OCI-LY3 (cell line): ENCODE measurements at regions not wholly inside any gene's neighbourhood (a gene's known extent, or its start where the extent isn't known, plus 50 kb on each side); places are given as distances from the start of the nearest gene placed in this dataset.

Experiments used
- EZH2phosphoT487 ChIP-seq: fragments of 200-600 bp; shearing (Covaris generic); IDR thresholded peaks from 2 replicates; pipeline ENCODE4 v1.6.1; 2018; ENCODE audit warnings: antibody characterized with exemption, mixed run types, low read depth
- TF ChIP-seq, protein P1 (sequence below): fragments of 200-600, 300-600 bp; sonication (generic); IDR thresholded peaks from 2 replicates; pipeline ENCODE4 v1.5.1; 2014; ENCODE audit warnings: antibody characterized with exemption, low read length, low read depth

GRCh38 chr20:60238992-60239660 is 280.9 kb downstream of the CDH26 start:
- TF ChIP-seq, protein P1, sequence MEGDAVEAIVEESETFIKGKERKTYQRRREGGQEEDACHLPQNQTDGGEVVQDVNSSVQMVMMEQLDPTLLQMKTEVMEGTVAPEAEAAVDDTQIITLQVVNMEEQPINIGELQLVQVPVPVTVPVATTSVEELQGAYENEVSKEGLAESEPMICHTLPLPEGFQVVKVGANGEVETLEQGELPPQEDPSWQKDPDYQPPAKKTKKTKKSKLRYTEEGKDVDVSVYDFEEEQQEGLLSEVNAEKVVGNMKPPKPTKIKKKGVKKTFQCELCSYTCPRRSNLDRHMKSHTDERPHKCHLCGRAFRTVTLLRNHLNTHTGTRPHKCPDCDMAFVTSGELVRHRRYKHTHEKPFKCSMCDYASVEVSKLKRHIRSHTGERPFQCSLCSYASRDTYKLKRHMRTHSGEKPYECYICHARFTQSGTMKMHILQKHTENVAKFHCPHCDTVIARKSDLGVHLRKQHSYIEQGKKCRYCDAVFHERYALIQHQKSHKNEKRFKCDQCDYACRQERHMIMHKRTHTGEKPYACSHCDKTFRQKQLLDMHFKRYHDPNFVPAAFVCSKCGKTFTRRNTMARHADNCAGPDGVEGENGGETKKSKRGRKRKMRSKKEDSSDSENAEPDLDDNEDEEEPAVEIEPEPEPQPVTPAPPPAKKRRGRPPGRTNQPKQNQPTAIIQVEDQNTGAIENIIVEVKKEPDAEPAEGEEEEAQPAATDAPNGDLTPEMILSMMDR, result no peak
- no peak for TF ChIP-seq EZH2phosphoT487
